Fibroblast of skin of scalp (primary cell): ENCODE measurements at regions not wholly inside any gene's neighbourhood (a gene's known extent, or its start where the extent isn't known, plus 50 kb on each side); places are given as distances from the start of the nearest gene placed in this dataset.

Experiments
- DNase-seq: peaks from one replicate; pipeline ENCODE4 v3.0.0-alpha.2; 2013

GRCh38 chr3:154758109-154758868 lies 321.8 kb upstream of the MME start:
- peak; percentile 44 for DNase-seq

DNA sequence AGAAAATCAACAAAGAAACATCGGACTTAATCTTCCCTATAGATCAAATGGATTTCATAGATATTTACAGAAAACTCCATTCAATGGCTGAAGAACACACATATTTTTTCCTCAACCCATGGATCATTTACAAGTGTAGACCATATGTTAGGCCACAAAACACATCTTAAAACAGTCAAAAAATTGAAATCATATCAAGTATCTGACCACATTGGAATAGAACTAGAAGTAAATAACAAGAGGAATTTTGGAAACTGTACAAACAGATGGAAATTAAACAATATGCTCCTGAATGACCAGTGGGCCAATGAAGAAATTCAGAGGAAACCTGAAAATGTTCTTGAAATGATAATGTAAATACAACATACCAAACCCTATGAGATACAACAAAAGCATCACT lies 323.1 kb upstream of the GPR149 start:
- DNase-seq, result no peak

DNA sequence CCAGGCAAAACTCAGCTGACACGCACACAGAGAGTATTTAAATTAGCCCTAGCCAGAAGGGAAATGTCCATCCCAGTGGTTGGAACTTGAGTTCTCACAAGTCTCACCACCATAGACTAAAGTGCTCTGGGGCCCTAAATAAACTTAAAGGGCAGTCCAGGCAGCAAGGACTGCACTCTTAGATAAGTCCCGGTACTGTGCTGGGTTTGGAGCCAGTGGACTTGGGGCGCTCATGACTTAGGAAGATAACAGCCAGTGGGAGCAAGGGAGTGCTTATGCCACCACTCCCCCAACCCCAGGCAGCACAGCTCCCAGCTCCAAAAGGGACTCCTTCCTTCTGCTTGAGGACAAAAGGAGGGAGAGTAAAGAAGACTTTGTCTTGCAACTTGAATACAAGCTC lies 319.5 kb upstream of the GPR149 start:
- no peak for DNase-seq

DNA sequence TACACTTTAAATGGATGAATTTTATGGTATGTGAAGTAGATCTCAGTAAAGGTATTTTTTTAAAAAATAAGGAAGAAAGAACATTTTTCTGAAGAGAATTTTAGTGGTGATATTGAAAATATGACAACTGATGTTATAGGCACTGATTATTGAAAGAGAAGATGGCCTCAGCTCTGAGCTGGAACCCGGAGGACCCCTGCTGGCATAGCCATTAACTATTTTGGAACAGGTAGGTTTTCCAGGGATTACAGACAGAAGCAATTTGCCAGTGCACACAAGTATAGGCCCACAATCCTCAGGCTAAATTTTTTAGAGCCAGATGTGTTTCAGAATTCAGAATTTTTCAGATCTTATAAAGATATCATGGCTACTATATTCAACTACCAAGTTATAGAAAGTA lies 315.9 kb upstream of the GPR149 start:
- no peak for DNase-seq

DNA sequence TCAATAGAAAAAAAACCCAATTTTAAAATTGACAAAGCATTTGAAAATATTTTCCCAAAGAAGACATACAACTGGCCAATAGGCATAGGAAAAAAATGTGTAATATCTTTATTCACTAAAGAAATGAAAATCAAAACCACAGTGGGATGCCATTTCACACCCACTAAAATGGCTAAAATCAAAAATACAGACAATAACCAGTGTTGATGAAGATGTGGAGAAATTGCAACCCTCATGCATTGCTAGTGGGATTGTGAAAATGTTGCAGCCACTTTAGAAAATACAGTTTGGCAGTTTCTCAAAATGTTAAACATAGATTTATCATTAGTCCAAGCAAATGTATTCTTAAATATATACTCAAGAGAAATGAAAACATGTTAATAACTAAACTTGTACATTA lies 315.1 kb upstream of the GPR149 start:
- no peak for DNase-seq

DNA sequence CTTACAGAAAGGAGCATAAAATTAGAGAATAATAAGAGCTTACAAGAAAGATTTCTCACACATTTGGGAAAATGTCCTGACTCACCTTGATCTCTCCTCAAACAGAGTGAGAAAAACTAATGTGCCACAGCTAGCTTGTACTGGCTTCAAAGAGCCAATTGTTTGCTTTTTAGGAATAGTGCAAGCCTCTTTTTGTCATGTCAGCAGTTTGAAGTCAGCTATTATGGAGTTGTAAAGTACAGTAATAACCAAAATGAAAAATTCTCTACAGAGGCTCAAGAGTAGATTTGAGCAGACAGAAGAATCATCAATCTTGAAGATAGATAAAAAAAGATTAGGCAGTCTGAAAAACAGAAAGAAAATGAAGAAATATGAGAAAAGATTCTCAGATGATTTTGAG lies 313.4 kb upstream of the GPR149 start:
- DNase-seq, result no peak

- DNase-seq, result no peak
These were observed 304.5 kb upstream of the GPR149 start for GRCh38 chr3:154734468-154734867.

GRCh38 chr3:154730186-154730585 lies 300.2 kb upstream of the GPR149 start:
- DNase-seq, result peak; percentile 4

- no peak for DNase-seq
These were observed 299.8 kb upstream of the GPR149 start for GRCh38 chr3:154729741-154730140.

DNA sequence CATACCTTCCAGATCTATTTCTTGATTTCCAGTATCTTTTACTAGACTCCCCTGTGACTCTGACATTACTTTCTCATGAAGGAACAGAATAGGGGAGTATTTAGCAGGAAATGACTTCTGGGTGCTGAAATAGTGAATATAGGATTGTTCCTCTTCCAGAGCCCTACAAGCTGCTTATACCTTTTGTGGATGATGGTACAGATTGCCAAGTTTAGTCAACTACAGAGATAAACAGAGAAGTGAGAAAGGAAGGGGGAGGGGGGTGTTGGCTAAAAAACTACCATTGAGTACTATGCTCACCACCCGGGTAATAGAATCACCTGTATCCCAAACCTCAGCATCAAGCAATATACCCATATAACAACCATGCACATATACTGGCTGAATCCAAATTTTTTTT lies 298.3 kb upstream of the GPR149 start:
- DNase-seq, result no peak

DNA sequence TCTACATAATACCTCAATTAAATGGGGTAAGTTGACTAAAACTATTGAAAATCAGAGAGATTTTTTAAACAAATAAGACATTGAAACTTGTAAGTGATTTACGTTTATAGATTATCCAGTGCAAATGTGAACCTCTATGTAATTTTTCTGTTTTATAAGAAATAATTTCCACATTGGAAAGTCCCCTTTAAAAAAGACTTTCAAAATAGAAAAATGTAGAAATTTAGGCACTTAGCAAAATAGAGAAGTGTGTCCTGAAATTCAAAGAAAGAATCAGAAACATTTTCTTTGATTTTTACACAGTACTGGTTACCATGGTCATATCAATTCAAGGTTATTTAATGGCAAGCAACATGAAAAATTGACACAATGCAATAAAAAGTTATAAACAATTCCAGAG lies 290.9 kb upstream of the GPR149 start:
- no peak for DNase-seq

- DNase-seq, result no peak
These were observed 288.1 kb upstream of the GPR149 start for GRCh38 chr3:154718053-154718452.

GRCh38 chr3:154716170-154716569 lies 286.2 kb upstream of the GPR149 start:
- no peak for DNase-seq

DNA sequence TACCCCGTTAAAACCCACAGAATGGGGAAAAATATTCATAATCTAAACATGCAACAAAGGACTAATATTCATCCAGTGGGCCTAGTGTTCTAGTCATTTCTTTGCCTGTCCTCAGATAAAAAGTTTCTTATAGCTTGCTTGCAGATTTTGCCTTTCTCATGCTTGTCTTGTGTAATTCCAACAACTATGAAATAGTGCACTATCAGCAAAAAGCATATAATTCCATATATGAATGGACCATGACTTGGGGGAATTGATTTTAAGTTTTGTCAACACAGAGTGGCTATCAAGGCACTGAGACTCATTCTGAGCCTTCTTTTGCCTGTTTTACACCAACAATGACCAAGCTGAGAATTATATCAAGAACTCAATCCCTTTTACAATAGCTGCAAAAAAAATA lies 278.6 kb upstream of the GPR149 start:
- DNase-seq, result no peak

DNA sequence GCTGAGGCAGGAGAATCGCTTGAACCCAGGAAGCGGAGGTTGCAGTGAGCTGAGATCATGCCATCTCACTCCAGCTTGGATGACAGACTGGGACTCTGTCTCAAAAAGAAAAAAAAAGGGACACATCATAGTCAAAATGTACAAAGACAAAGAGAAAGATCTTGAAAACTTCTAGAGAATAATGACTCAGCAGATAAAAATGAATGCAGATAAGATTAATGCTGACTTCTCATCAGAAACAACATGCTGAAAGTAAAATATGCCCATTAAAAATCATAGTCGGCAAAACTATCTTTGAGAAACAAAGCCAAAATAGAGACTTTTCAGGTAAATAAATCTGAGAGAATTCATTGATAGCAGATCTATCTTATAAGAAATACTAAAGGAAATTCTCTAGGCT lies 271.1 kb upstream of the GPR149 start:
- DNase-seq, result no peak

DNA sequence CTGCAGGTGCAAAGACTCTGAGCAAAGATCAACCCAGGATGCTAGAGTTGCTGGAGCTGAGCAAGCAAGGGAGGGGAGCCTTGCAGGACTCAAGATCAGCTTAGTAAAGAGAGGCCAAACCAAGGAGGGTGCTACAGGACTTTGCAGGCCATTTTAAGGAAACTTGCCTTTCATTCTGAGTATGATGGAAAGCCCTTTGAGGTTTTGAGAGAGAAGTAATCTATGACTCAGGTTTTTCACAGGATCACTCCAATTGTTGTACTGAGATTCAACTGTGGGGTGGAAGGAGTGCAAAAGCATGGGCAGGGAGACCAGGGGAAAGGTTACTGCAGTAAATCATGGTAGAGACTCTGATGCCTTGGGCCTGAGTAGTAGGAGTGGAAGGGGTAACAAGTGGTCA lies 260.4 kb upstream of the GPR149 start:
- DNase-seq, result no peak

DNA sequence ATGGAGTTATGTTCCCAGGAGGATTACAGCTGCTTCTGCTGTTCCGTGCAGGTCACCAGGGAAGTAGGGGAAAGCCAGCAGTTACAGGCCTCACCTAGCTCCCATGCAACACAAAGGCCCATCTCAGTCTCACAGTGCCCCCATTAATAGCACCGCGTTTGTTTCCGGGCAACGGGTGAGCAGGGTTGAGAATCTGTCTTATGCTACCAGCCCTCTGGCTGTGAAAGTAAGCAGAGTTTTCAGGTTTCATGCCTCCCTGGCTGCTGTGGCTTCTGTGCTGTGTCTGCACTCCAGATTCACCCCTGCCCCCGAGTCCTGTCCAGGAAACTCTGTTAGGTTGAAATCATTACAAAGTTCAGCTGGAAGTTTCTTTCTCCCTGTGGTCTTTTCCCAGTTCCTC lies 254.4 kb upstream of the GPR149 start:
- DNase-seq, result no peak

DNA sequence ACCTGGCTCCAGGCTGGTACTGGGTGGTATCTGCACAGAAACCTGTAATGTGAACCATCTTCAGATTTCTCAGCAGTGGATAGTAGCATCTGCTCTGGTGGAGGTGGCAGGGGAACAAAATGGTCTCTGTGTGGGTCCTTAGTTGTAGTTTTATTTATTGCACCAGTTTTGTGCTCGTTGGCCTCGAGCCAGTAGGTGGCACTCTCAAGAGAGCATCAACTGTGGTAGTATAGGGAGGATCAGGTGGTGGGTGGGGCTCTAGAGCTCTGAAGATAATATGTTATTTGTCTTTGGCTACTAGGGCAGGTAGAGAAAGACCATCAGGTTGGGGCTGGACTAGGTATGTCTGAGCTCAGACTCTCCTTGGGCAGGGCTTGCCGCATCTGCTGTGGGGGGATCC lies 254.0 kb upstream of the GPR149 start:
- no peak for DNase-seq

DNA sequence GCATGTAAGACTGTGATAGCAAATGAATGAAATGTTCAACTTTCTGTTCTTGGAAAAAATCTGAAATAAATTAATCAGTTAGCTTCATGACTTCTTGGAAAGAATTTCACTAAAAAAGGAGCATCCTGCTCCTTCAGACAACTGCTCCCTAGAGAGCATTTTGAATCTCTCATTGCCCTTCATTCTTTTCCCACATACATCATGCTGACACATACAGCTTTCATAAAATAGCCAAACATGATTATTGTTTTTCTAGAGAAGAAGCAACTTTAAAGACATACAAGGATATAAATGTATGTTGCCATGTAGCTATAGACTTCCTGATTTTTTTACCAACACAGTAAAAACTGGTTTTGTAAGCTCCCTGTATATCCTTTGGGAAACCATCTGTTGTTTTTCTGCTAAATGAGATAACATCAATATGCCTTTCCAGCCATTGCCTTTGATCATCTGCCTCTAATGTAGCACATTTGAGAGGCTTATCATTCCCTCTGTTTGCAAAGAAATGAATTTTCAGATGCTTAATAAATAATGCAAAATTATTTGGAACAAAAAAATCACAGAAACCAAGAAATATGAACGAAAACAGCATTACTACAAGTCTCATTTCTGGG lies 248.2 kb upstream of the GPR149 start:
- peak; percentile 13 for DNase-seq

DNA sequence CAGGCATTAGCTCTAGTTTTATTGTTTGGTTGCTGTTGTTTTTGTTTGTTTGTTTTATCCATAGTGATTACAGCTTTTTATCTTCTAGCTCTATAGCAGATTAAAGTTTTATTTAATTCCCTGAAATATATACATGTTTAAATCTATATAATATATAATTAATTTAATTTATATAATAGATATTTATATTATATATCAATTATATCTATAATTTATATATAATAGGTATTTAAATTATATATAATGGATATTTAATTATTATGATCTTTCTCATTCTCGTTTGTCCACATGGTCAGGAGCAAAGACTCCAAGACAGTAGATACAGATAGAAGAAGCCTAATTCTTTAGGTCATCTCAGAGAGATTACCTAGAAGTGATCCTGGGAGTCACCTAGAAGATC lies 238.8 kb upstream of the GPR149 start:
- DNase-seq, result no peak

- no peak for DNase-seq
These were observed 238.2 kb upstream of the GPR149 start for GRCh38 chr3:154668187-154668586.

- DNase-seq, result no peak
These were observed 236.6 kb upstream of the GPR149 start for GRCh38 chr3:154666542-154666941.

GRCh38 chr3:154664714-154665113 lies 234.7 kb upstream of the GPR149 start:
- DNase-seq, result no peak

DNA sequence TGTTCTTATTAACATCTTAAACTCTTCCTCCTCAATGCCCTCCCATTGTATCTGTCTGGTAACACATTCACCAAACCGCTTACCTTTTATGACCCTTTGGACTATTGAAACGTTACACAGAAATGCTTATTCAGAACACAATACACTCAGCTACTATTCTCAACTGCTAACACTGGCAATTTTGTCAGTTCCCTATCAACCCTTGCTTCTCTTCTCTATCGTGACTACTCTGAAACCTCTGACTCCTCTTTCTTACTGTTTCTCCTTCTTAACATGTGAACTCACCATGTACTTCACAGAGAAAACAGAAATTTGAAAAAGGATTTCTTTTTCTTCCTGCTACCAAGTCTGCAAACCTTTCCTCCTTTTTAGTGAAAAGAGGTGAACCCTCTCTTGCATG lies 232.9 kb upstream of the GPR149 start:
- DNase-seq, result no peak

DNA sequence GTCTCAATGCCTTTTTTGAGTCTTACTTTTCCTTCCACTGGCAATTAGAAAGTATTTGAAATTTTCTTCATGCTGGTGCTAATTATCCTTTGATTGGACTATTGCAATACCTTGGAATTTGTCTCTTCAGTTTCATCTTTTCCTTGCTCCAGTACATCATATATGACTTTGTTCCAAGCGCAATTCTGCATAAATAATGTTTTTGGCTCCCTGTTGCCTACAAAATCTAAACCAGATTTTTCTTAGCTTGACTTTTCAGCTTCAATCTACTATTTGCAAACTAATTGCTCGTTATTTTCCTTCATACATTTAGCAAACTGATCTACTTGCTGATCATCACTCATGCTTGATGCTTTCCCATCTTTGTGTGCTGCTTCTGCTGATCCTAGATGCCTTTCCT lies 230.8 kb upstream of the GPR149 start:
- DNase-seq, result no peak
